AG20443 (cell line): ENCODE measurements at regions not wholly inside any gene's neighbourhood (a gene's known extent, or its start where the extent isn't known, plus 50 kb on each side); places are given as distances from the start of the nearest gene placed in this dataset.
"Not testable (repeated sequence)": the region's sequence is repeated elsewhere in the genome, so short reads cannot be mapped to it uniquely, and the experiment has no call there.

ENCODE experiments used
- DNase-seq: peaks from one replicate; pipeline ENCODE4 v3.0.0; 2012; ENCODE audit warnings: low spot score, mixed read lengths

DNA sequence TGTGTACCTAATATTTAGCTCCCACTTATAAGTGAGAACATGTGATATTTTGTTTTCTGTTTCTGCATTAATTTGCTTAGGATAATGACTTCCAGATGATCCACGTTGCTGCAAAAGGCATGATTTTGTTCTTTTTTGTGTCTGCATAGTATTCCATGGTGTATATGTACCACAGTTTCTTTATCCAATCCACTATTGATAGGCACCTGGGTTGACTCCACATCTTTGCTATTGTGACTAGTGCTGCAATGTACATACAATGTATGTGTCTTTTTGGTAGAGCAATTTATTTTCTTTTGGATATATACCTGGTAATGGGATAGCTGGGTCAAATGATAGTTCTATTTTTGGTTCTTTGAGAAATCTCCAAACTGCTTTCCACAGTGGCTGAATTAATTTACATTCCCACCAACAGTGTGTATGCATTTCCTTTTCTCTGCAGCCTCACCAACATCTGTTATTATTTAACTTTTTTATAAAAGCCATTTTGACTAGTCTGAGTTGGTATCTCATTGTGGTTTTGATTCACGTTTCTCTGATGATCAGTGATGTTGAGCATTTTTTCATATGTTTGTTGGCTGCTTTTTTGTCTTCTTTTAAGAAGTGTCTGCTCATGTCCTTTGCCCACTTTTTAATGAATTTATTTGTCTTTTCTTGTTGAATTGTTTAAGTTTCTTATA is 102.8 kb upstream of the GAS1 start:
- DNase-seq = not testable (repeated sequence)

DNA sequence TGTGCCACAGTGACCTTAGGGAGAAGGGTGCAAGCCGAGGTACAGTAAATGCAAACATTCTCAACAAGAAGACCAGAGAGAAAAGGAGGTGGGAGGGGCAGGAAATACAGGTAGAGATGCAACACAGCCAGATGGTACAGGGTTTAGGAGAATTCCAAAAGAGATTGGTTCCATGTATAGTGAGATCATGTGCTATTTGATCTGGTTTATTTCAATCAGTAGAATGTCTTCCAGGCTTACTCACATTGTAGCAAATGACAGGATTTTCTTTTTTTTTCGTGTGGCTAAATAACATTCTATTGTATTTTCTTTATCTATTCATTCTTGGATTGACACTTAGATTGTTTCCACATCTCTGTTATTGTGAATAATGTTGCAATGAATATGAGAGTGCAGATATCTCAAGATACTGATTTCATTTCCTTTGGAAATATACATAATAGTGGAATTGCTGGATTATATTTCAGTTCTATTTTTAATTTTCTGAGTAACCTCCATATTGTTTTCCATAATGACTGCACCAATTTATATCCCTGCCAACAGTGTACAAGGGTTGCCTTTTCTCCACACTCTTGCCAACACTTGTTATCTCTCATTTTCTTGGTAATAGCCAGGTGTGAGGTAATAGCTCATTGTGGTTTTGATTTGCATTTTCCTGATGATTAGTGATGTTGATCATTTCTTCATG is 107.8 kb upstream of the GAS1 start:
- no peak for DNase-seq

GRCh38 chr9:87059772-87060171 is 112.5 kb upstream of the GAS1 start:
- no peak for DNase-seq

GRCh38 chr9:87062746-87063145 is 115.4 kb upstream of the GAS1 start:
- DNase-seq = no peak

DNA sequence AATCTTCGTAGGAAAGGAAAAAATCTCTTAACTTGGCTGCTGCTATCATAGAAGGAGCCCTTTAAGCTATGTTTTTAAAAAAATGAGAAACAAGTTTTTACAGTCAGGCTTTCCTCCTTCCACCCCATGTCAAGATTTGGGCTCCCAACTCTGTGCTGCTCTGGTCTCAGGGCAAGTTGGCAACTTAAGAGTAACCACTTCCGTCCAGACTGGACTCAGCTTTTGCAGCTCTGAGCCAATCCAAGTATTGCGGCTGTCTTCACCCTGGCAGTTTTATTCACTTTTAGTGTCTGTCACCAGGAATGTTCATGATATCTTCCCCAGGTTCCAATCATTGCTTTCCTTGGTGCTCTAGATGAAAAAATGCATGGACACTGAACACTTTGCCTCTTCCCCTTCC is 115.9 kb upstream of the GAS1 start:
- DNase-seq = peak; percentile 84

DNA sequence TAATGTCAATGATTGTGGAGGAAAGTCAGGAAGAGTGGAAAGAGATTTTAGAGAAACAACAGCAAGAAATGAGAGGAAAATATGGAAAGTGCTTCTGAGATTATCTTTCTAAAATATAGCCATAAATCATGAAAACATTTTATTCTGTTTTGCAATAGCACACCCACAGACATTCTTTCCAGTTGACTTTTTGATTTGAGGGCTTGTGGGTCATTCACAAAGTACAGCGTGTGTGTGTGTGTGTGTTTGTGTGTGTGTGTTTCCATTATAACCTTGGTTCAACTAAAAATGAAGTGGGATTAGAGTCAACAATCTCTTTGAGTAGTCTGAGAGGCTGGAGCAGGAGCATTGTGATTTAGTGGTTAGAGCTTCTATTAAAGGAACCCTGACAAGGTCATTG is 116.6 kb upstream of the GAS1 start:
- DNase-seq = peak; percentile 51

GRCh38 chr9:87064311-87064710 is 117.0 kb upstream of the GAS1 start:
- DNase-seq = no peak

DNA sequence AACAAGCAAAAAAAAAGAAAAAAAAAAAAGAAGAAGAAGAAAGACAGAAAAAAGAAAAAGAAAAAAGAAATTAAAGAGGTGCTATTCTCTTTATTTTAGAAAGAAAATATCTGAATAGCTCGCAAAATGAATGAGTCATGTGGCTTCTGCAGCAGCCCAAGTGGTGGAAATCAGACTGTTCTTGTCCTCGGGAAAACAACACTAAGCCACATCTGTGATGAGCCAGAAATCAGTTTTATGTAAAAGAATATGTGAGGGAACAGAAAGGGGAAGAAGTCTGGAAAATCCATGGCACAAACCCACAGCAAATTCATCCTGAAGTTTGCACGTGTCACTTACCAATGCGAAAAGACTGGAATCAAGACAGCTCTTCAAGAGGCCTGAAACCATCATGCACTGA is 118.7 kb upstream of the GAS1 start:
- peak; percentile 40 for DNase-seq

- peak; percentile 41 for DNase-seq
Observed at GRCh38 chr9:87067426-87067825, 120.1 kb upstream of the GAS1 start.

DNA sequence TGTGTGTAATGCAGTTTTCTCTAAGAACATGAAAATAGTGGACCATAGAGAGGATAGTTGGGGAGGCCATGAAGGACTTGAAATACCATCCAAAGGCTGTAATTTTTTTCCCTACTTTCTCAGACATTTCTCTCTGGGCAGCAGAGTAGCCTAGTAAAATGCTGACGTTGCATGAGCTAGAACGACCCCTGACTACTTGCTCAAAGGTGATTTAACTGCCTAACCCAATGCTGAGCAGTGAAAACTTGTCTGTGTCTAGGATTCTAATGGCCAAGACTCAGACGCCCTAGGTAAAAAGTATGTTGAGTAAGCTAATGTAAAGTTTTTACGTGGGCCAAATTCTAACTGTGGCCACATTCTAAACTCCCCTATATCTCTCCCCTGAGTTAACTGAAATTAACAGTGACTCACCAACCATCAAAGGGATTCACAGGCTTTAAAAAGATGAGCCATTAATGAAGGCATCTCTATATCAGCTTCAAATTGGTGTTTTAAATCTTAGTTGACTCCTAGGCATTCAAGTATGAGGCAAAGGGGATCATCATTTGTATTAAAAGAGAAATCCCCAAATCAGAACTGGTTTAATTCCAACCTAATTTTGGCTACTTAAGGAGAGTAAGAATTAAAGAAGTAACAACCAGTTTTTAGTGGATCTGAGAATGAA is 121.0 kb upstream of the GAS1 start:
- no peak for DNase-seq

GRCh38 chr9:87069690-87070089 is 122.4 kb upstream of the GAS1 start:
- peak; percentile 25 for DNase-seq

DNA sequence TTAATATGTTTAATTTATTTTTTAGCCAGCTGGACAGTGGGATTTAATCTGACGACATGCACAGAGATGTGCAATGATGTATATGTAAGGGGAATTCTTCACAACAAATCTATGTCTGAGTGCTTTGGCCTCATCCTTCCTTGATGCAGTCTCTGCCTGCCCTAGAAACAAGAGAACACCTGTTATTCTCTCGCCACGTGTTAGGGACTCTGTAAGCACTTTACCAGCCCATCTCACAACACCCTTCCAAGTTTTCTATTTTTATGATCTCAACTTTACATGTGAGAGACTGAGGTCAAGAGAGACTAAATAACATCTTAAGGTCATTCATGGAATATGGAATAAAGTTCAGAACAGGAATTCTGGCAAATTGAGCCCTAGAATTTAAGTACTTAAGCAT is 123.0 kb upstream of the GAS1 start:
- no peak for DNase-seq

DNA sequence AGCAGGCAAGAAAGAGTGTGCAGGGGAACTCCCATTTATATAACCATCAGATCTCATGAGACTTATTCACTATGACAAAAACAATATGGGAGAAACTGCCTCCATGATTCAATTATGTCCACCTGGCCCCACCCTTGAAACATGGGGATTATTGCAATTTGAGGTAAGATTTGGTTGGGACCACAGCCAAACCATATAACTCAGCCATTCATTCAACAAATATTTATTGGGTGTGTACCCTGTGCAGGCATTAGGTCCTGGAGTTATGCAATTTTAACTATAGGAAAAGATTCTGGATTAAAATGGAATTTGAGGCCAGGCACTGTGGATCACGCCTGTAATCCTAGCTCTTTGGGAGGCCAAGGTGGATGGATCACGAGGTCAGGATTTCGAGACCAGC is 124.2 kb upstream of the GAS1 start:
- no peak for DNase-seq

DNA sequence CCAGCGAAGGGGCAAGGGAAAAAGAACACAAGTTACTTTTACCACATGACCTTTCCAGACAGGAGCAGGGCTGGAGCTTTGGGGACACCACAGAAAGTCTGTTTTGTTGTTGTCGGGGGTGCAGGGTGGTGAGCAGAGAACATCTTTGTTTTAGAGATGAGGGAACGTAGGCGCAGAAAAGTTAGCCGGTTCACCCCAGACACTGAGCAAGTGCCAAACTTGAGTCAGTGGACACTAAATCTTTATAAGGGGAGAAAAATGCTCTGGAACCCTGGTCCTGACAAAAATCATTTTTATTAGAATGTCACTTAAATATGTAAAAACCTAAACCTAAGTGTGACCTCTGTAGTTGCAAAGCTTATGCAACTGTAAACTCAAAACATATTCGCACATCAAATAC is 126.4 kb upstream of the GAS1 start:
- no peak for DNase-seq

DNA sequence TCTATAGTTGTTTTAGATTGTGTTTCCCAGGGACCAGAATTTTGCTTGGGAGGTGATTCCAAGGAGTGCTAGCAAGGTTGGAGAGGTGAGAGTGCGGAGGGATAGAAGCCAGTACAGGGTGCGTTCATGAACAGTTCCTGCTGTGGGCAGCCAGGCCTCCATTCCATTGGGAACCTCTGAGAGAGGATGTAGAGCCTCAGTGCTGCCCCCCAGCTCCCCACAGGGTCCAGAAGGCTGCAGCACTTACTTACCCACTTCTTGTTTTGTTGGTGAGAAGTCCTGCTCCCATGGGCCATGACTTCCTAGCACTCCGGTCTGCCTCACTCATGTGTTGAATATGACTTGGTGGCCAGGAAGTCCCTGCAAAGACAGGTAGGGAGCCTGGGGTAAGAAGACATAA is 128.2 kb upstream of the GAS1 start:
- no peak for DNase-seq

DNA sequence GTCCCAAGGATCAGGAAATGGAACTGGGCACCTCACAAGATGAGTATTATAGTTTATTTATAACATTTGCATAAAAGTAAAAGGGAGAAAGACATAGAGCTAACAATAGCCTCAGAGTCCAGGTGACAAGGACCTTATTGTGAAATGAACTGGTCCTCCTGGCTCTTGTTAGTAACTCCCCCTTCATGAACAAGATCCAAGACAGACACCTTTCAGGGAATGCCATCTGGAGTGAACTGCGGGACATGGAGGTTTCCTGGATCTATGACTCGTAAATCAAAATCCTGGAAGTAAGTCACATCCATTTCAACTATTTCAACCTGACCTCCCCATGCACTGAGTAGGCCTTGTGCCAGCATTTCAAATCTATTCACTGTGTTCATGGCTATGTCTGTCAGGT is 129.5 kb upstream of the GAS1 start:
- DNase-seq = no peak

DNA sequence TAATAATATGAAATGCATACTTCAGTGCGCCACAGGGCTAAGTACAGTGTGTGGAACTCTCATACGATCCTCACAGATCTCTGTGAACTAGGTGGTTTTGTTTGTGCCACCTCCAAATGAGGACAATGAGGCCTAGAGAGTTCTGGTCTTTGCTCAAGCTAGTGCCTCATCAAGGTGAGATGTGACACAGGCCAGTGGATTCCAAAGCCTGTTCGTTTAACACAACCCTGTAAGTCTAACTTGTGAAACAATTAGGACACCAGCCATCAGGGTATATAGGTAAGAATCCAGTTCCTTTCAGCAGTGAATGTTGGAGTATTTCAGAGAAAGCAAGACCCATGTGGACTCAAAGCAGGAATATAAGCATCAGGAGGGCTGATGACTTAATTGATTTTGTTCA is 130.7 kb upstream of the GAS1 start:
- no peak for DNase-seq

GRCh38 chr9:87080512-87081264 is 133.4 kb upstream of the GAS1 start:
- no peak for DNase-seq

DNA sequence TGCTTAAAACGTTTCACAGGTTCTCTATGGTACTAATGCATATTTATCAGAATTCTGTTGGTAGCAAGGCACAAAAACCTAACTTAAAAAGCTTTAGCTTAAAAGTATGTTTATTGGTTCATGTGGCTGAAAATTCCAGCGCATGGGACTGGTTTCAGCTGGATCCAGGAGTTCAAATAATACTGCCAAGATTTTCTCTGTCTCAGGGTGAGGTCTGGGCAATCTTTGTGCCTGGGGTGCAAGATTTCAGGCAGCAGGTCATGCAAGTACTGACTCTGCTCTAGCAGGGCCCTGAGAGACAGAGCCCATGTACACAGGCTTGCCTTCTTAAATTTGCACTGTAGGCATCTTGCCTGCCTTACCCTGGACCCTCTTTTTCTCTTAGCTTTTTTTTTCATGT is 134.2 kb upstream of the GAS1 start:
- no peak for DNase-seq

GRCh38 chr9:87083986-87084385 is 136.7 kb upstream of the GAS1 start:
- DNase-seq = no peak

DNA sequence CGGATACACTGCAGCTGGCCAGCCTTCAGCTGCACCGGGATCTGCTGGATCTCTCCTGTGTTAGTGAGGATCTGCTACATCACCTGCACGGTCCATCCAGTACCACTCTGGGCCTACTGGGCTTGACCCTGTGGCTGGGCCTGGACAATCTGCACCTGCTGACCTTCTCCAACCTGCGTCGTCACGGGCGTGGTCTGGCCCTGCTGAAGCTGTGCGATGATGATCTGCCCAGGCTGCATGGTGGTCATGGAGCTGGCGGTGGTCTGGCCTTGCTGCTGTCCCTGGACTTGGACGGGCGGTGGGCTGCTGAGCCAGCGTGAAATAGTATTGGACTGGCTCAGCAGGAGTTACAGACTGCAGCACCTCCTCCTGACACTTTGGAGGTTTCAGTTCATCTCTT is 137.1 kb upstream of the GAS1 start:
- no peak for DNase-seq

DNA sequence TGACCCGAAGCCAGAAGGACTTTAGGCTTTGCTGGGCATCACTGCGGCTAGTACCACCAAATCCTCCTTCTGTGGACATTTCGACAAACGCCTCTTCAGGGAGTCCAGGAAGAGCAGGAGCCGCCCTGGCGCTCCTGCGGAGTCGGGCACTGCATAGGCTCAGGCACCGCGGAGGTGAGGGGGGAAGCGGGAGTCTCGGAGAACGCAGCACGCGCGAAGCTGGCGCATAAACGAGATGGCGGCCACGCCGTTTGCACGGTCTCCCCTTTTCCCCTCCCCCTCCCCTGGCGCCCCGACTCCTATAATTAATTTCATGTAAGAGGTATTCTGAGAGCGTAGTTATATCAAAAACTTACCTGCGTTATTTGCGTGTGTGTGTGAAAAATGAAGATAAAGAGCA is 137.8 kb upstream of the GAS1 start:
- DNase-seq = no peak

DNA sequence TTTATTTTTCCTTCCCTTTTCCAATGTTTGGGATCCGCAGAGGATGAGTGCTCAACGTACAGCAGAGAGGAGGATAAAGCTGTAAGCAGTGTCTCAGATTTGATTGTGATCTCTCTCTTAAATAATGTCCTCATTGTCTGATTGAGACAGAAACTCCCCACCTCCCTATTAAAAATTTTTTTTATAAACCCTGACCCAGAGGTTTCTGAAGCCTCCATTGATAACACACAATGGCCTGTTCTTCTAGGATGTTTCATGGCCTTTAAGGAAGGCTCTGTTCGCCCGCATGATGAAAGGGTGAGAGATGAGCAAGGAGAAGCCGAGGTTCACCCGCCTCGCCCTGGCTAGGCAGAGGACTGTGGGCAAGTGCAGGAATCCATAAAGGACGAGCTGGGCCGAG is 138.2 kb upstream of the GAS1 start:
- no peak for DNase-seq
